ENCODE measurements at regions not wholly inside any gene's neighbourhood (a gene's known extent, or its start where the extent isn't known, plus 50 kb on each side); places are given as distances from the start of the nearest gene placed in this dataset.
A peak's percentile ranks its signal among the peaks of the same experiment; 100 is the strongest.

DNA sequence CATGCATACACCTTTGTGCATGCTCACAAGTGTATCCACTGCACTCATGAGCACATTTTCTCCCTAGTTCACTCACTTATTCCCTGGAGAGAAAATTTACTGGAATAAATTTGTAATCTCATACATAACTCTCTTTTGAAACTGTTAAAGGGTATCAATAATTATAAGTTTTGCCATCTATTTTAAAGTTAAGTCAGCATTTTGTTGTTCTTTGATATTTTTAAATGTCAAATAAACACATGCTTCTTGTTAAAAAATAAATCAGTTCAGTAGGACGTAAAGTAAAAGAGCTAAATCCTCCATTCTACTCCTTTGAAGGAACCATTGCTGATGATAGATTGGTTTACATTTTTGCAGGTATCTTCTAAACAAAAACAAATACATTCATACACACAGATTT is 522.1 kb downstream of the NR4A2 start:
- no peak for DNase-seq (ENCODE audit: low read depth, low spot score)

DNA sequence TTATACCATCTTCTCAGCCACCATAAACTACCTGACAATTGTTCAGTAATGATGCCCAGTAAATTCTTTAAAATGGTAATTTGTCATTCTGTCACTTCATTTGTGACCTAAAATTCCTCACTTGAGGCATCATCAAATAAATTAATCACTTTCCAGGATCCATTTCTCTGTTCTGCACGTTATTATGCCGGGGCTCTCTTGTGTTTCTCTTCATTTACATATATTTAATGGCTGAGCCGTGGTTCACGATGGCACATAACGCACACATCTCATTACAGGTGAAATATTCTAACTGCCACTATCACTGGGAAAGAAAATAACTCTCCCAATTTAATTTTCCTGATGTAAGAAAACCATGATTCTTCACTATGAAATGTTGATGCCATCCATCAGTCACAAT is 529.6 kb downstream of the NR4A2 start:
- DNase-seq (ENCODE audit: low read depth, low spot score): no peak

DNA sequence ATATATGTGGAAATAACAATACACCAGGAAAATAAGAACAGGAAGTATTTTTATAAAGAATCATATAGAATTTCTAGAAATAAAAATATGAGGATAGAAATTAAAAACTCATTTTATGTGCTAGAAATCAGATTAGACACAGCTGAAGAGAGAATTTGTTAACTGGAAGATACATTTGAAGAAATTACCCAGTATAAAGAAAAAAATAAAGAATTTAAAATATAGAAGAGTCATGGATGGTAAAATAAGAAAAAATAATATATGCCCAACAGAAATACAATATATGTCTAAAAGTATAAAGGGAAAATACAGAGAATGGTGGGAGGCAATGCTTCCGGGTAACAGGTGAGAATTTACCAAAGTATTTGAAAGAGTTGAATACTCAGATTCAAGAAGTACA is 539.9 kb downstream of the NR4A2 start:
- DNase-seq (ENCODE audit: low read depth, low spot score): no peak

DNA sequence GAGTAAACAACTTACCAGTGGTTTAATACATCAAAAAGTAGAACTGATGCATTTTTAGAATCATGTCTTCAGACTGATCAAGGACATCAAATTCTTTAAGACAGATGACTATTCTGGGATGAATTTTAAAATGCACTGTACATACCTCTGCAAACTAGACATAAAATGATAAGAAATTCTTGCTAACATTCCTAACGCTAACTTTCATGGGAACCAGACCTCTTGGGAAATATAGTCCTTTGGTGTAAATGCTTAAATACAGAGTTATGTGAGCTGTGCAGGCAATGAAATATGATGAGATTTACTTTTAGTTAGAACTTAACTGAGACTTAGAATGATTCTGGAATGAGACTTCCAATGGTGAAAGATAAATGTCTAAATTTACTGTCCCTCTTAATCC is 562.0 kb downstream of the NR4A2 start:
- DNase-seq (ENCODE audit: low read depth, low spot score): no peak

DNA sequence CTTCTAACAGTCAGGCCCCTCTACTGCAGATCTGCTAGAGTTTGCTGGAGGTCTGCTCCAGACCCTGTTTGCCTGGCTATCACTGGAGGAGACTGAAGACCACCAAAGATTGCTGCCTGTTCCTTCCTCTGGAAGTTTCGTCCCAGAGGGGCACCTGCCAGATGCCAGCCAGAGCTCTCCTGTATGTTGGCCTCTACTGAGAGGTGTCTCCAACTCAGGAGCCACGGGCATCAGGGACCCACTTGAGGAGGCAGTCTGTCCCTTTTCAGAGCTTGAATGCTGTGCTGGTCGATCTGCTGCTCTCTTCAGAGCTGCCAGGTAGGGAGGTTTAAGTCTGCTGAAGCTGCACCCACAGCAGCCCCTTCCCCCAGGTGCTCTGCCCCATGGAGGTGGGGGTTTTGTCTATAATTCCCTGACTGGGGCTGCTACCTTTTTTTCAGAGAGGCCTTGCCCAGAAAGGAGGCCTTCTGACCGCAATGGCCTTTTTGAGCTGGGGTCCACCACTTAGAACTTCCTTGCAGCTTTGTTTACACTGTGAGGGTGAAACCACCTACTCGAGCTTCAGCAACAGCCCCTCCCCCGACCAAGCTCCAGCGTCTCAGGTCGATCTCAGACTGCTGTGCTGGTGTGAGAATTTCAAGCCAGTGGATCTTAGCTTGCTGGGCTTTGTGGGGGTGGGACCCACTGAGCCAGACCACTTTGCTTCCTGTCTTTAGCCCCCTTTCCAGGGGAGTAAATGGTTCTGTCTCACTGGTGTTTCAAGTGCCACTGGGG is 566.0 kb downstream of the NR4A2 start:
- peak; percentile 36 for DNase-seq (ENCODE audit: low read depth, low spot score)

DNA sequence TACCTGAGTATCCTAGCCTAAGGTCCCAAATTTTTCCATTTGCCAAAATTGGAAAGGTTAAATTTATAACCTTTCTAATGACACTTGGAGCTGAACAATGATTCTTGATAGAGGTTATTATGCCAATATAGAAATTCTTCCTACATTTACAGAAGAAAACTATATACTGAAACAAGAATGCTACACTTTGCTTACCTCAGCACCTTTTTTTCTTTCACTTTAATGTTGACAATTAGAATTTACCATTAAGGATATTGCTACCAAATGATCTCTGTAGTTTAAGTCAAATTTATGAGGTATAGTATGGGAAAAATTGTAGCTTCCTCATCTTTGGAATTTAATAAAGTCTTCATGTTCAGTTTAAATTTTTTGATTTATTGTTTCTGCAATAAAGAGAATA is 577.0 kb downstream of the NR4A2 start:
- DNase-seq (ENCODE audit: low read depth, low spot score): no peak

DNA sequence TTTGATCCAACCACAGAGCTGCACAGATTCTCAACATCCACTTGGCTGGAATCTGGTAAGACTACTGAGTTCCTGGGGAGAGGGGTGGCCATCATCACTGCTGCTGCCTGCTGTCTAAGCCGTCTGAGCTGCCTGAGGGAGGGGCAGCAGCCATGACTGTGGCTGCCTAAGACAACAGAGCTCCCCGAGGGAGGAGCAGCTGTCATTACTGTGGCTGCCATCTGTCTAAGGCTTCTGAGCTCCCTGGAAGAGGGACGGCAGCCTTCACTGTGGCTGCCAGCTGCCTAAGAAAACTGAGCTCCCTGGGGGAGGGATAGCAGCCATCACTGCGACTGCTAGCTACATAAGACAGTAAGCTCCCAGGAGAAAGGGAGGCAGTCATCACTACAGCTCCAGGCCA is 584.4 kb downstream of the NR4A2 start:
- peak; percentile 76 for DNase-seq (ENCODE audit: low read depth, low spot score)

DNA sequence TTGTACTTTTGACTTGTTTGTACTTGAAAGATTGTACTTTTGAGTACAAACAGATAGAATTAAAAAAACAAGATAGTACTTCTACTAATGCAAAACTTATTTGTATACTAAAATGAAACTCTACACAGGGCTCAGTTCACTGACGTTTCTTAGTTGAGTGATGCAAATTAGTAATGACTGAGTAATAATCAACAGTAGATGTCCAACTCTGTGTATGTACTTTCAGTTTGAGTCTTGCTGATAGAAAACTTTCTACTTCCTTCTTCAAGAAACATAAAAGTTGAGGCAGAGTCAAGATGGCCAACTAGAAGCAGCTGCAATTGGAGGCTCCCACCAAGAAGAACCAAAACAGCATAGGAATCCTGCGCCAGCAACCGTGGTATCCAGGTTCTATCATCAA is 585.0 kb downstream of the NR4A2 start:
- DNase-seq (ENCODE audit: low read depth, low spot score): no peak

DNA sequence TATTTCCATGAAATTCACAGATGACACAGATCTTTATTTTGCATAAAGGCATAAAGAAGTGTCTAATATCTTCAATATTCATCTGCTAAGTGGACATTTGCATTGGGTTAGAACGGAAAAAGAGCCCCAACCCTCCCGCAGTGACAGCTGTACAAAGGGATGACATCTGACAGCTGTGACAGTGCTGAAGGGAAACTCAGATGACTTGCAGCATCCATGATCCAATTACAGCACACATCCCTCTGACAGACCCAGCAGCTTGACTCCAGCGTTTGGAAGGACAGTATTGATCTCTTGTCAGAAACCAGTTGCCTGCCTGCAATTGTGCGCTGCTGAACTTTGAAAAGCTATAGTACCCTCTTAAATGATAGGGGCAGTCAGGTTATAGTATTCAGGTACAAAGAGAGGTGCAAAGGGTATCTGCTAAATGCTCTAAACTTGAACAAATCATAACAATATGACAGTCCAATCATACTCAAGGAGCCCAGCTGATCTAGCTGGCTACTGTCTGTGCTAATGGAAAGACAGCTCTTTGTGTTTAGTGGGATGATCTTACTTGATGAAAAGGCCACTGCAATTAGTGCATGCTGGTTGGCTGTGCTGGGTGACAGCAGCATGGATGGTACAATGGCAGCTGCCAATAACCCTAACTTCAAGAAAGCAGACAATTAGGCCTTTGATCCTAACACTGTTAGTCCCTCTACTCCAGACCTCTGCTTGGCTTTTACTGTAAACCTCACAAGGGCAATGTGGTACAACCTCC is 599.2 kb downstream of the NR4A2 start:
- no peak for DNase-seq (ENCODE audit: low read depth, low spot score)

DNA sequence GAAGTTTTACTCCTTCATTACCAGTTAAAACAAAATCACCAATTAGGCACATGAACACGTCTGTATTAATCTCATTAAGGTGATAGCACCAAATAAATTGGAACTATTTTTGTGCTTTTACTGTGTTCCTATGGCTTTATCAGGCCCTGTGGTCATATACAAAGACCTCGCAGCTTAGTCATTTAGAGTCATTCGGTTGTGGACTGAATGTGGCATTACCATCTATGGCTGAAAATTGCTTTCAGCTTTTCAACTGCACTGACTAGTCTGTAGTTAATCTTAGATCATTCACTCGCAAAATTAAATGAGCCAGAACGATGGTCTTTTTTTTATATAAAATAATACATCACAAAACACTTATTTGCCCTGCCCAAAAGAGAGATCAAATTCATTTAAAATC is 601.7 kb downstream of the NR4A2 start:
- no peak for DNase-seq (ENCODE audit: low read depth, low spot score)

DNA sequence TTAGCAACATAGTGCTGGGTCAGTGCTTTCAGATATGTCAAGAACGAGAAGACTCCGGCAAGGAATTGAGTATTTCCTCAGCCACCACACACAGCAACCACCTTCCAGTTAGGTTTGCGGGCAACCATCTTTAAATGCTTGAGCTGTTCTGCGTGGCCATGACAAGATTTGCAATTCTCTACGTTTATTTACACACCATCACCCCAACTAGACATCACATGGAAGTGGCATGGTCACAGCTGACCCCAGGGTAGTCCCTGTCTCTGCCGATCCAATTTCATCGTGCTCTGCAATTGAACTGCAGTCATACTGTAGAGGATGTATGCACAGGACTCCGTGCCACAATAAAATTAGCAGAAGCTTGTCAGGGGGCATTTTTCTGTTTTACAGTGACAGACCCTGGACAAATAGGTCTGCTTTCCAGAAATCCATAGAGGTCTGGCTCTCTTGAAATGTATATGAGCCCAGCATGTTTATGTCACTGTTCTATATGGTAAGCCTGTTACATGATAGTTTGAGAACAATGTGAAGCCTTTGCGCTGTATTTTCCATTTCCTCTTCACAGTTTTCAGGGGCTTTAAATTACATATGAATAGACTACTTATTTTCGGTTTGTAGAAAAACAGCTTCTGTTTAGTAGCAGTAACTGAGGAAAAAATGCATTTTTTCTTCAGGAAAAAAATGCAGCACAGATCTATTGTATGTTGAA is 605.2 kb downstream of the NR4A2 start:
- no peak for DNase-seq (ENCODE audit: low read depth, low spot score)

DNA sequence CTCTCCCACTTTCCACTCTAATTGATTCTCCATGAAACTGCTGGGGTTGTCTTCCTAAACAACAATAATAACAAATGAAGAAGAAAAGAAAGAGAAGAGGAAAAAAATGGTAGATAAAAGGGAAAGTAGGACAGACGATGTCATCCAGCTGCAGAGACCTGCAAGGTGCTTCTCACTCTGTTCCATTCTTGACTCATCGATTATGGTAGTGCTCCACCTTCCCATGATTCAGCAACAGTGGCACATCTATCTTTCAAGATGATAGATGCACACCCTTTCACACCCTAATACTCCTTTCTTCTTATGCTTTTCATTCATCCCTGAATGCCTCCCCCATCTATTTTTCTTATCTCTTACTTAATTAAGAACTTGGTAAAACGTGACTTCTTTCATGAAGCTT is 610.2 kb downstream of the NR4A2 start:
- DNase-seq (ENCODE audit: low read depth, low spot score): no peak

DNA sequence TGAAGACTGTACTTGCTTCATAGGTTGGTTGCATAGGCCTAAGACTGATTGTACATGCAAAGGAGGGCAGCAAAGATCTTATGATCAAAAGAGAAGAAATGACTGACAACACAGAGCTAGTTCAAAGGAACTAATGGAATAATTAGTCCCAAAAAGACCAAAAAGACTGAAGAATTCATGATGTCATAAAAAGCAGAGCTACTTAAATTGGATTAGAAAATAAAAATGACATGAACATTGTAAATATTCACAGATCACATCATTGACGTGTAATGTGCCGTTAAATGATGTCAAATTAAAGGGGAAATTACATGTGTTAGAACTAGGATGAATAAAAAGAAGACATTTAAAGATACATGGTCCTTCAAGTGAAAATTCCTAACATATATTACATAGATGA is 616.8 kb downstream of the NR4A2 start:
- DNase-seq (ENCODE audit: low read depth, low spot score): no peak

DNA sequence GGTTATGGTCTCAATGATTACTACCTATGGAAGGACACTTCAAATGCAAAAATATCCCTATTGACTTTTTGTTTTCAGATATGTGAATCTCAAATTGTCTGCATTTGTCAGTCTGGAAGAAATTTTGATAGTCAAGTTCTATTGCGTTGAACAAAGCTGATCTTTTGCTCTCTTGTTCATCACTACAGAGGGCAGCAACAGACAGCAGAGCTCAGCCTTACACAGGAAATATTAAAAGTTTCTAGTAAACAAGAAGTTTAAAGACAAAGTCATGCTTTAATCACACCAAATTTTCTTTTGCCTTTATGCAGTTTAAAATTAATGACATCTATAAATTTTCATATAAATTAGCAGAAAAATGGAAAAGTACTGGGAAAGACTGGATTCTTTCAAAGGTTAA is 617.5 kb downstream of the NR4A2 start:
- no peak for DNase-seq (ENCODE audit: low read depth, low spot score)

DNA sequence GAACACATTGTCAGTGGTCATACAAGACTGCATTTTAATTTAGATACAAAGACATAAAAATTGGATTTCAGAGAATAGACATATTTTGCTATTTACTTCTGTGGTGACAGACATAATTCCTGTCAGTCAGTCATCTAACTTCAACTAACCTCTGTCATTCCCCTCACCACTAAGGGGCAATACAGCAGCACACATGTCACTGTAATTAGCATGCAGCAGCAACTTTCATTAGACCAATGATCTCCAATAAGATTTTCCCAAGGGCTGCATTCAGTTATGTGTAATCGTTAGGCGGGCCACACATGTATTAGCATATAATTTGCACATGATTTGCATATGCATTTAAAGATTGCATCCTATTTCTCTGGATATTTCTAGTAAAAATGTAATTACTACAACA is 624.5 kb downstream of the NR4A2 start:
- no peak for DNase-seq (ENCODE audit: low read depth, low spot score)

DNA sequence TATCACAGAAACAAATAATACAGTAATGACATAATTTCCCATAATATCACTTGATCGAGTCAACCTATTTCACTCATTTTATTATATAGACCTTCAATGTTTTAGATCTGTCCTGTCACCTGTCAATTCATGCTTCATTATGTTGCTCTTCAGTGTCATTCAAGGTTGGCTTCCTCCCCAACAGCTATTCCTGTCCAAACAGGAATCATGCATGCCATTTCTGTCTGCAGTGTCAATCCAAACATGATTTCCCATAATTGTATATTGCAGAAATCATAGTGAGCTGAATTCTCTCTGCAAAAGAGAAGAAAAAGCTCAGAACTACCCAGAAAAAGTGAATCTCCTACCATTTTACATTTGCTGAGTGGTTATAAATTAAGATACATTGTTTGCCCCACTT is 628.6 kb downstream of the NR4A2 start:
- DNase-seq (ENCODE audit: low read depth, low spot score): no peak

DNA sequence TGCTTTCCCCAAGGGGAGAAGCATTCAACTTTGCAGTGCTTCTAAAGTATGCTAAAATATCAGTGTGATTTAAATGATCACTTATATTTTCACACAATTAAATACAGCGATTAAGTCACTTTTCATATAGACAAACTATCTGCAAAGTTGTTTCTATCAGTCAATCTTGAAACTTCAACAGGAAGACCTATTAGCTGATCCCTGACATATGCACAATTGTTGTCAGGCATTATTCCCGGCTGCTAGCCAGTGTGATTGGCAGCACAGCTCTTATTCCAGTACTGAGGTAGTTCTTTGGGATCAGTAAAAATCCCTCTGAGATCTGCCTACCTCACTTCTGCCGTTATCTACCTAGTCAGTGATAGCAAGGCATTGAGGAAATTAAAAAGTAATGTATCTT is 629.5 kb downstream of the NR4A2 start:
- DNase-seq (ENCODE audit: low read depth, low spot score): no peak

DNA sequence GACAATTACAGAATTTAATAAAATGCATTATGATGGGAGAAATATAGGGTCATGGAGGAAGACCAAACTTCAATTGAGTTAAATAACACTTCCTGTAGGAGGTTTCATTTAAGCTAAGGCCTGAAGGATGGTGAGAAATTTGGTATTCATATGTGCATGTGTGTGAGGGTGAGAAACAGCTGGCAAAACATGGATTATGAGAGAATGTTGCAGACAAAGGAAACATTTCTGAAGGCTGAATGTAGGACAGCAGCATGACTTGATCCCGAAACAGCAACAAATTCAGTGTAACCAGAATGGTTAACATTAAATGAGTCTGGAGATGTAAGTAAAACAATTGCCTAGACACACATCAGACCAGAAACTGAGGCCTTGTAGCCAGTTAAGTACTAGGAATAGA is 630.8 kb downstream of the NR4A2 start:
- DNase-seq (ENCODE audit: low read depth, low spot score): no peak

DNA sequence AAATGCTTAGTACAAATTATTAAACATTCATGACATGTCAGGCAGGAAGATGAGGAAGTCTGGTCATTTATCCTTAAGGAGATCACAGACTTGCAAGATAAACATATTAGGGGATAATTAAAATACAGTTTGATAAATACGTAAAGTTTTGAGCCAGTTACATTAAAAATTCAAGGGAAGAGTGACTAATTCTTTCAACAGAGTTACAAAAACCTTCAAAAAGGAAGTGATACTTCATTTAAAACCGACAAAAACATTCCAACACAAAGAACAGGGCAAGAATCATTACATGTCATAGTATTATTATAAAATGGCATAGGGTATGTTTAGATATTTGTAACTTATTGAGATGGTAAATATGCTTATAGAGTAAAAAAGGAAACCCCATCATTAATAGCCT is 636.0 kb downstream of the NR4A2 start:
- DNase-seq (ENCODE audit: low read depth, low spot score): no peak

DNA sequence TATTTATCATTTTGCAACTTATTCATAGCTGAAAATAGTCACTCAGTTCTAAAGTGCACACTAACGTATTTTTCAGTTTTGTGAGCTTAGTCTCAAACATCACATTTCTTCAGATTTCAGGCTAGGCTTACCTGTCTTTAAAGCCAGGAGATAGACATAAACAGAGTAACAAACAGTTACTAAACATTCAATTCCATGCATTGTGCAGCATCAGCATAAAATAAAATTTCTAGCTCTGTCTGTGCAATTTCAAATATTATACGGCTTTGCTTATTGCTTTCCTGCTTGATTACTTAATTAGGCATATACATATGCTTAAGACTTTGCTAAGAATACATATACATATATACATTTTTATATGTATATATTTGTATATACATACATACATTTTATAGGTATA is 637.0 kb downstream of the NR4A2 start:
- DNase-seq (ENCODE audit: low read depth, low spot score): no peak

DNA sequence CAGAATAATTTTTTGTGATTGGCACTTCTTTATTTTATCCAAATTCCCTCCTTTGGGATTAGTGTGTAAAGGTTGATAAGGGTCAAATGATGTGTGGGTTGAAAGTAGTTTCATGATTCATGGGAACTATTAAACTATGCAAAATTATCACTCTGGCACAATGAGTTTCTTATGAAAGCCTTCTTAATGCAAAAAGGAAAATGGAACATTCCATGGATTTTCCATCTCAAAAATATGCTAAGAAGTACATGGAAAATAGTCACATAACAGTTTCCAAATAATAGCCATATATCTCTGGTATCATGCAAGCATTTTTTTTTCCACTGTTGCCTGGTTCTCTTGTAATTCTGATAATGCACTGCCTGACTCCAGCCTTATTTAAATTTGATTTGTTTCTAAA is 639.7 kb downstream of the NR4A2 start:
- no peak for DNase-seq (ENCODE audit: low read depth, low spot score)

DNA sequence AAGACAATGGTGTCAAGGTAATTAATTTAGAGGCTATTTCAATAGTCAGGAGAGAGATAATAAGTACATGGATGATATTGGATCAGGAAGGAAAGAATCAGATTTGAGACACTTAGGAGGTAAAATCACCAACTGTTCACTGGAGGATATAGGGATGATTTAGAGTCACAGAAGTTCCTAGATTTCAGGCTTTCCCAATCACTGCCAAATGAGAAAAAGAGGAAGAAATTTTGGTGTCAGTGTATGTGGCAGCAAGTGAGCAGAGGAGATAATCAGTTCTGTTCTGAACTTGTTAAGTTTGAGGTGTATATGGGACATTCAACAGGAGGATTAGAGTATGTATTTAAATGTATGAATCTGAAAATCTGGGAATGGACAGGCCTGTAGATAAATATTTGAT is 640.4 kb downstream of the NR4A2 start:
- DNase-seq (ENCODE audit: low read depth, low spot score): no peak

DNA sequence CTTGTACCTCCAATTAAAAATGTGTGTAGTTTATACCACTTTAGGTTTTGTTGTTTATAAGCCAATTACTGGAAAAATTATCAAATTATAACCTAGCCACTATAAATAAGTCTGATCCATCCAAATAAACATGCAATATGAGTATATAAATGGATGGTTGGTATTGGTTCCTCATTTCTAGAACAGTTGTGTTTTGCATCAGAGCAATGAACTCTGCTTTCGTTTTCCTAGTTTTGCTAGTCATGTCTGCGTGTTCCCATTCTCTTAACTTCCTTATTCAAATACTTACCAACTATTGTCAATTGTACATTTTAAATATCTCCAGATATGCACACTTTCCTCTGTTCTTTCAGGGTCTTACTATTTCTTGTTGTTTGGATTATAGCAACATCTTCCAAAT is 641.7 kb downstream of the NR4A2 start:
- no peak for DNase-seq (ENCODE audit: low read depth, low spot score)

Measured in ELF-1 (cell line).